Fibroblast of the aortic adventitia (primary cell): ENCODE measurements at regions not wholly inside any gene's neighbourhood (a gene's known extent, or its start where the extent isn't known, plus 50 kb on each side); places are given as distances from the start of the nearest gene placed in this dataset.

Experiments used
- DNase-seq: peaks from one replicate; pipeline ENCODE4 v3.0.0-alpha.2; 2010; ENCODE audit warnings: low read depth
- H3K4me3 ChIP-seq: 2 replicates; pipeline ENCODE4 v1.5.1; 2011; ENCODE audit warnings: low read depth, mild to moderate bottlenecking, control low read depth, low read length, moderate library complexity
- CTCF ChIP-seq: IDR thresholded peaks from 2 replicates; pipeline ENCODE4 v1.5.1; 2011; ENCODE audit warnings: mild to moderate bottlenecking, low read length, control low read depth, inconsistent platforms; ENCODE audit not compliant: insufficient read depth

GRCh38 chr4:3367866-3368265, 73.9 kb upstream of the HGFAC start:
- TF ChIP-seq CTCF: no peak
- DNase-seq: no peak
- no peak overlapping the region for H3K4me3 ChIP-seq

- H3K4me3 ChIP-seq: no peak overlapping the region
- no peak for DNase-seq
Measured at GRCh38 chr4:3368334-3368733, 73.4 kb upstream of the HGFAC start.

GRCh38 chr4:3368841-3369760, 72.7 kb upstream of the HGFAC start:
- TF ChIP-seq CTCF: no peak
- H3K4me3 ChIP-seq: peak overlapping the region; percentile 54
- DNase-seq: no peak

More at GRCh38 chr4:3368334-3368733, 73.4 kb upstream of the HGFAC start:
- TF ChIP-seq CTCF: no peak

- TF ChIP-seq CTCF: peak; percentile 11
- peak overlapping the region; percentile 54 for H3K4me3 ChIP-seq
- DNase-seq: peak; percentile 87
Measured at GRCh38 chr4:3369781-3370674, 71.7 kb upstream of the HGFAC start.

GRCh38 chr4:3371033-3372001, 70.5 kb upstream of the HGFAC start:
- DNase-seq: peak; percentile 24
- H3K4me3 ChIP-seq: peak overlapping the region; percentile 31

More at GRCh38 chr4:3371033-3372001, 70.5 kb upstream of the HGFAC start:
- TF ChIP-seq CTCF: no peak
